ENCODE measurements at regions not wholly inside any gene's neighbourhood (a gene's known extent, or its start where the extent isn't known, plus 50 kb on each side); places are given as distances from the start of the nearest gene placed in this dataset.
"Not testable (repeated sequence)": the region's sequence is repeated elsewhere in the genome, so short reads cannot be mapped to it uniquely, and the experiment has no call there.

- DNase-seq (ENCODE audit: low read depth), result no peak
Measured at GRCh38 chr6:1230689-1231605, 81.0 kb upstream of the FOXQ1 start.

GRCh38 chr6:1230281-1230680 is 81.6 kb upstream of the FOXQ1 start:
- no peak for DNase-seq (ENCODE audit: low read depth)

- no peak for DNase-seq (ENCODE audit: low read depth)
Measured at GRCh38 chr6:1229808-1230207, 82.1 kb upstream of the FOXQ1 start.

- no peak for DNase-seq (ENCODE audit: low read depth)
Measured at GRCh38 chr6:1229301-1229700, 82.6 kb upstream of the FOXQ1 start.

GRCh38 chr6:1228754-1229191 is 83.1 kb upstream of the FOXQ1 start:
- no peak for DNase-seq (ENCODE audit: low read depth)

GRCh38 chr6:1227935-1228753 is 83.8 kb upstream of the FOXQ1 start:
- DNase-seq (ENCODE audit: low read depth), result no peak

GRCh38 chr6:1227600-1227934 is 84.3 kb upstream of the FOXQ1 start:
- no peak for DNase-seq (ENCODE audit: low read depth)

- no peak for DNase-seq (ENCODE audit: low read depth)
Measured at GRCh38 chr6:1226277-1227099, 85.4 kb upstream of the FOXQ1 start.

GRCh38 chr6:1224514-1224913 is 87.4 kb upstream of the FOXQ1 start:
- DNase-seq (ENCODE audit: low read depth), result no peak

GRCh38 chr6:1222728-1223595 is 88.9 kb upstream of the FOXQ1 start:
- DNase-seq (ENCODE audit: low read depth), result no peak

- no peak for DNase-seq (ENCODE audit: low read depth)
Measured at GRCh38 chr6:1217396-1217795, 94.5 kb upstream of the FOXQ1 start.

- no peak for DNase-seq (ENCODE audit: low read depth)
Measured at GRCh38 chr6:1216488-1216974, 95.4 kb upstream of the FOXQ1 start.

GRCh38 chr6:1215884-1216487 is 95.9 kb upstream of the FOXQ1 start:
- no peak for DNase-seq (ENCODE audit: low read depth)

GRCh38 chr6:1215023-1215422 is 96.9 kb upstream of the FOXQ1 start:
- no peak for DNase-seq (ENCODE audit: low read depth)

- DNase-seq (ENCODE audit: low read depth), result no peak
Measured at GRCh38 chr6:1212919-1213318, 99.0 kb upstream of the FOXQ1 start.

- not testable (repeated sequence) for DNase-seq (ENCODE audit: low read depth)
Measured at GRCh38 chr6:1212138-1212537, 99.8 kb upstream of the FOXQ1 start.

- DNase-seq (ENCODE audit: low read depth), result not testable (repeated sequence)
Measured at GRCh38 chr6:1210631-1211030, 101.3 kb upstream of the FOXQ1 start.

- no peak for DNase-seq (ENCODE audit: low read depth)
Measured at GRCh38 chr6:1208876-1209275, 103.0 kb upstream of the FOXQ1 start.

GRCh38 chr6:1203546-1203945 is 108.4 kb upstream of the FOXQ1 start:
- DNase-seq (ENCODE audit: low read depth), result no peak

- no peak for DNase-seq (ENCODE audit: low read depth)
Measured at GRCh38 chr6:1202201-1202600, 109.7 kb upstream of the FOXQ1 start.
